ENCODE measurements at regions not wholly inside any gene's neighbourhood (a gene's known extent, or its start where the extent isn't known, plus 50 kb on each side); places are given as distances from the start of the nearest gene placed in this dataset.

GRCh38 chr22:23414727-23415489 lies 165.2 kb downstream of the IGLL1 start:
- TF ChIP-seq EZH2 (IDR thresholded peaks at IDR 0.05; ENCODE audit: borderline replicate concordance, low read depth, low read length, poor library complexity, severe bottlenecking): no peak
- TF ChIP-seq, protein P1, sequence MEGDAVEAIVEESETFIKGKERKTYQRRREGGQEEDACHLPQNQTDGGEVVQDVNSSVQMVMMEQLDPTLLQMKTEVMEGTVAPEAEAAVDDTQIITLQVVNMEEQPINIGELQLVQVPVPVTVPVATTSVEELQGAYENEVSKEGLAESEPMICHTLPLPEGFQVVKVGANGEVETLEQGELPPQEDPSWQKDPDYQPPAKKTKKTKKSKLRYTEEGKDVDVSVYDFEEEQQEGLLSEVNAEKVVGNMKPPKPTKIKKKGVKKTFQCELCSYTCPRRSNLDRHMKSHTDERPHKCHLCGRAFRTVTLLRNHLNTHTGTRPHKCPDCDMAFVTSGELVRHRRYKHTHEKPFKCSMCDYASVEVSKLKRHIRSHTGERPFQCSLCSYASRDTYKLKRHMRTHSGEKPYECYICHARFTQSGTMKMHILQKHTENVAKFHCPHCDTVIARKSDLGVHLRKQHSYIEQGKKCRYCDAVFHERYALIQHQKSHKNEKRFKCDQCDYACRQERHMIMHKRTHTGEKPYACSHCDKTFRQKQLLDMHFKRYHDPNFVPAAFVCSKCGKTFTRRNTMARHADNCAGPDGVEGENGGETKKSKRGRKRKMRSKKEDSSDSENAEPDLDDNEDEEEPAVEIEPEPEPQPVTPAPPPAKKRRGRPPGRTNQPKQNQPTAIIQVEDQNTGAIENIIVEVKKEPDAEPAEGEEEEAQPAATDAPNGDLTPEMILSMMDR (conservative IDR thresholded peaks at IDR 0.05; ENCODE audit: low read depth, low read length): no peak
- no peaks in the 10 kb centered on the region for H3K36me3 ChIP-seq (ENCODE audit: insufficient read depth, low read length, poor library complexity, severe bottlenecking)
- no TSS peak for BruUV-seq (replicated peaks)
- H3K27me3 ChIP-seq (replicated peaks; ENCODE audit: insufficient read depth, low read depth, low read length, poor library complexity): no peaks in the 10 kb centered on the region
- no peak overlapping the region for H3K4me3 ChIP-seq (ENCODE audit: low read depth, low read length, poor library complexity, severe bottlenecking)
- intact Hi-C loops (cut with micrococcal nuclease; ENCODE audit: unreplicated experiment): no loop called here
- ChIA-PET CTCF (no interaction called here), POLR2A (ENCODE audit: low non-redundant PET) (no interaction called here)
- no peak for DNase-seq (ENCODE audit: low spot score)
- no peak overlapping the region for H3K27ac ChIP-seq (ENCODE audit: low read depth, low read length, poor library complexity, severe bottlenecking)
- H3K9me3 ChIP-seq (ENCODE audit: low read depth, low read length, poor library complexity, severe bottlenecking): no peaks in the 10 kb centered on the region
- no peaks in the 10 kb centered on the region for H3K4me1 ChIP-seq (ENCODE audit: insufficient read depth, low read length, poor library complexity, severe bottlenecking)

GRCh38 chr22:23411739-23412138 lies 168.4 kb downstream of the IGLL1 start:
- intact Hi-C loops (cut with micrococcal nuclease; ENCODE audit: unreplicated experiment): no loop called here
- TF ChIP-seq EZH2 (IDR thresholded peaks at IDR 0.05; ENCODE audit: borderline replicate concordance, low read depth, low read length, poor library complexity, severe bottlenecking): no peak
- TF ChIP-seq, protein P1 (conservative IDR thresholded peaks at IDR 0.05; ENCODE audit: low read depth, low read length): no peak
- Histone ChIP-seq H3K9me3 (ENCODE audit: low read depth, low read length, poor library complexity, severe bottlenecking) (no peaks in the 10 kb centered on the region), H3K27me3 (replicated peaks; ENCODE audit: insufficient read depth, low read depth, low read length, poor library complexity) (no peaks in the 10 kb centered on the region), H3K36me3 (ENCODE audit: insufficient read depth, low read length, poor library complexity, severe bottlenecking) (no peaks in the 10 kb centered on the region), H3K4me1 (ENCODE audit: insufficient read depth, low read length, poor library complexity, severe bottlenecking) (no peaks in the 10 kb centered on the region), H3K4me3 (ENCODE audit: low read depth, low read length, poor library complexity, severe bottlenecking) (no peak overlapping the region), H3K27ac (ENCODE audit: low read depth, low read length, poor library complexity, severe bottlenecking) (no peak overlapping the region)
- CTCF ChIA-PET: no interaction called here
- DNase-seq (ENCODE audit: low spot score): no peak
- BruUV-seq (replicated peaks): no TSS peak
- POLR2A ChIA-PET (ENCODE audit: low non-redundant PET): no interaction called here

DNA sequence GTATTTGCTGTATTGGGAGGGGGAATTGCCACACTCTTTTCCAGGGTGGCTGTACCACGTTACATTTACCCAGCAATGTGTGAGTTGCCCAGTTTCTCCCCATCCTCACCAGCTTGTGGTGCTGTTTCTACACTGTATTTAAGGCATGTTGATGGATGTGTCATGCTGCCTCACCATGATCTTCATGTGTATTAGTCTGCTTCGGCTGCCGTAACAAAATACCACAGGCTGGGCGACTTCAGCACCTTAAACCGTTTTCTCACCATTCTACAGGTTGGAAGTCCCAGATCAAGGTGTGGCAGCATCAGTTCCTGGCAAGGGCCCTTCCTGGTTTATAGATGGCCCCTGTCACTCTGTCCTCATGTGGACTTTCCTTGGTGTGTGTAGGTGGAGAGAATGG lies 169.7 kb downstream of the IGLL1 start:
- TF ChIP-seq, protein P1 (conservative IDR thresholded peaks at IDR 0.05; ENCODE audit: low read depth, low read length): no peak
- TF ChIP-seq EZH2 (IDR thresholded peaks at IDR 0.05; ENCODE audit: borderline replicate concordance, low read depth, low read length, poor library complexity, severe bottlenecking): no peak
- H3K27me3 ChIP-seq (replicated peaks; ENCODE audit: insufficient read depth, low read depth, low read length, poor library complexity): no peaks in the 10 kb centered on the region
- no peak overlapping the region for H3K4me3 ChIP-seq (ENCODE audit: low read depth, low read length, poor library complexity, severe bottlenecking)
- no peaks in the 10 kb centered on the region for H3K9me3 ChIP-seq (ENCODE audit: low read depth, low read length, poor library complexity, severe bottlenecking)
- H3K27ac ChIP-seq (ENCODE audit: low read depth, low read length, poor library complexity, severe bottlenecking): no peak overlapping the region
- ChIA-PET POLR2A (ENCODE audit: low non-redundant PET) (no interaction called here), CTCF (interaction anchor here (1.0 kb wide), 1 partner anchor 37 kb away, joined by 3 read pairs; no protein-coding TSS in a partner anchor)
- BruUV-seq (replicated peaks): no TSS peak
- intact Hi-C loops (cut with micrococcal nuclease; ENCODE audit: unreplicated experiment): no loop called here
- H3K4me1 ChIP-seq (ENCODE audit: insufficient read depth, low read length, poor library complexity, severe bottlenecking): no peaks in the 10 kb centered on the region
- DNase-seq (ENCODE audit: low spot score): no peak
- no peaks in the 10 kb centered on the region for H3K36me3 ChIP-seq (ENCODE audit: insufficient read depth, low read length, poor library complexity, severe bottlenecking)
